Sigmoid colon (tissue), 3 donors: ENCODE measurements at regions not wholly inside any gene's neighbourhood (a gene's known extent, or its start where the extent isn't known, plus 50 kb on each side); places are given as distances from the start of the nearest gene placed in this dataset.
"Not testable (repeated sequence)": the region's sequence is repeated elsewhere in the genome, so short reads cannot be mapped to it uniquely, and the experiment has no call there.

ENCODE experiments used
- POLR2A ChIP-seq, 2 donors: fragments of 450-650 bp; IDR thresholded peaks; one replicate each; pipeline ENCODE4 v1.6.1; 2016; ENCODE audit warnings: antibody characterized with exemption in 2 of 2, mild to moderate bottlenecking in 2 of 2, moderate library complexity in 2 of 2
- TF ChIP-seq, protein P1 (sequence below), 4 experiments: fragments of 450-650 bp in 3 of 4; fragments of 200-600 bp in 1 of 4; IDR thresholded peaks; one replicate each; pipeline ENCODE4 v1.5.1; 2016 to 2019; ENCODE audit warnings: antibody characterized with exemption in 4 of 4, mild to moderate bottlenecking in 3 of 4, moderate library complexity in 2 of 4

DNA sequence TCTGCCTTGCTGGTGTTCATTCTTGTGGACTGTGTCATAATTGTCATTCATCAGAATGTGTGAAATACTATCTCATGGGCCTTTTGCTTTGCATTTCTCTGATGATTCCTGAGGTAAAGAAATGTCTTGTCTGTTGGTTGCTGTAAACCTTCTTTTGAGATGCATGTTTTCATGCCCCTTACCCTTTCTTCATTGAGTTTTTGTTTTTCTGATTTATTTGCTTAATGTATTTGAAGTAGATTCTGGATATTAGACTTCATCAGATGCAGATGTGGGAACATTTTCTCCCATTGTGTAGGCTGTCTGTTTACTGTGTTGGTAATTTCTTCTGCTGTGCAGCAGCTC, 159.2 kb downstream of the CCDC74A start:
- TF ChIP-seq, protein P1, sequence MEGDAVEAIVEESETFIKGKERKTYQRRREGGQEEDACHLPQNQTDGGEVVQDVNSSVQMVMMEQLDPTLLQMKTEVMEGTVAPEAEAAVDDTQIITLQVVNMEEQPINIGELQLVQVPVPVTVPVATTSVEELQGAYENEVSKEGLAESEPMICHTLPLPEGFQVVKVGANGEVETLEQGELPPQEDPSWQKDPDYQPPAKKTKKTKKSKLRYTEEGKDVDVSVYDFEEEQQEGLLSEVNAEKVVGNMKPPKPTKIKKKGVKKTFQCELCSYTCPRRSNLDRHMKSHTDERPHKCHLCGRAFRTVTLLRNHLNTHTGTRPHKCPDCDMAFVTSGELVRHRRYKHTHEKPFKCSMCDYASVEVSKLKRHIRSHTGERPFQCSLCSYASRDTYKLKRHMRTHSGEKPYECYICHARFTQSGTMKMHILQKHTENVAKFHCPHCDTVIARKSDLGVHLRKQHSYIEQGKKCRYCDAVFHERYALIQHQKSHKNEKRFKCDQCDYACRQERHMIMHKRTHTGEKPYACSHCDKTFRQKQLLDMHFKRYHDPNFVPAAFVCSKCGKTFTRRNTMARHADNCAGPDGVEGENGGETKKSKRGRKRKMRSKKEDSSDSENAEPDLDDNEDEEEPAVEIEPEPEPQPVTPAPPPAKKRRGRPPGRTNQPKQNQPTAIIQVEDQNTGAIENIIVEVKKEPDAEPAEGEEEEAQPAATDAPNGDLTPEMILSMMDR (IDR thresholded peaks at IDR 0.05): not testable (repeated sequence)
- TF ChIP-seq POLR2A (IDR thresholded peaks at IDR 0.05): not testable (repeated sequence)
